AG04449 (cell line): ENCODE measurements at regions not wholly inside any gene's neighbourhood (a gene's known extent, or its start where the extent isn't known, plus 50 kb on each side); places are given as distances from the start of the nearest gene placed in this dataset.

Experiments
- CTCF ChIA-PET: fragments of 350-600 bp; formaldehyde crosslinking; extraction: SDS; loops from one replicate; lab custom pipeline; 2021; ENCODE audit warnings: antibody characterized with exemption; lab: Yijun Ruan, JAX
- POLR2A ChIA-PET: fragments of 400-600, 350-600 bp; formaldehyde crosslinking; extraction: SDS; loops from one replicate; lab custom pipeline; 2020; ENCODE audit warnings: antibody characterized with exemption, inconsistent platforms; lab: Yijun Ruan, JAX
- DNase-seq: peaks from one replicate; pipeline ENCODE4 v3.0.0-alpha.2; 2010; ENCODE audit warnings: low read depth, low spot score
- H3K4me3 ChIP-seq: 2 replicates; pipeline ENCODE4 v1.5.1; 2011; ENCODE audit warnings: low read depth, mild to moderate bottlenecking, control low read depth, low read length
- TF ChIP-seq, protein P1 (sequence below): IDR thresholded peaks from one replicate; pipeline ENCODE4 v1.5.1; 2011; ENCODE audit warnings: mild to moderate bottlenecking, moderate library complexity, low read length, control low read depth, inconsistent platforms; ENCODE audit not compliant: insufficient read depth; ENCODE audit errors: missing control alignments

DNA sequence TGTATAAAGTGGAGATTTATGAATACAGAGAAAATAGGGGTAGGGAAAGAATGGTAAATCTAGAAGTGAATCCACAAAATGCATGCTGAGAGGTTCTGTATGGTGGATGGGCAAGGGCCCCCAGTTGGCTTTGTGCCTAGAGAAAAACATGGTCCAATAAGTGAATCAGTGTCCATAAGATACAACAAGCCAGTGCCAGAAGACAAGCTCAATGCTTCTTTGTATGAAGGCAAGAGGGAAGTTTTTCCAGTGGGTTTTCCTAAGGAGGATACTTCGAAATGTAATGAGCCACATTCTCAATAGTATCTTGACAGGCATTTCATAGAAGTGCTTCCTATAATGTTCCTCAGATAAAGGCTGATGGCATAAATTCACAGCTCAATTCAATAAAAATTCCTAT lies 169.4 kb upstream of the HMCN1 start:
- no peak for DNase-seq
- no peak overlapping the region for H3K4me3 ChIP-seq
- TF ChIP-seq, protein P1, sequence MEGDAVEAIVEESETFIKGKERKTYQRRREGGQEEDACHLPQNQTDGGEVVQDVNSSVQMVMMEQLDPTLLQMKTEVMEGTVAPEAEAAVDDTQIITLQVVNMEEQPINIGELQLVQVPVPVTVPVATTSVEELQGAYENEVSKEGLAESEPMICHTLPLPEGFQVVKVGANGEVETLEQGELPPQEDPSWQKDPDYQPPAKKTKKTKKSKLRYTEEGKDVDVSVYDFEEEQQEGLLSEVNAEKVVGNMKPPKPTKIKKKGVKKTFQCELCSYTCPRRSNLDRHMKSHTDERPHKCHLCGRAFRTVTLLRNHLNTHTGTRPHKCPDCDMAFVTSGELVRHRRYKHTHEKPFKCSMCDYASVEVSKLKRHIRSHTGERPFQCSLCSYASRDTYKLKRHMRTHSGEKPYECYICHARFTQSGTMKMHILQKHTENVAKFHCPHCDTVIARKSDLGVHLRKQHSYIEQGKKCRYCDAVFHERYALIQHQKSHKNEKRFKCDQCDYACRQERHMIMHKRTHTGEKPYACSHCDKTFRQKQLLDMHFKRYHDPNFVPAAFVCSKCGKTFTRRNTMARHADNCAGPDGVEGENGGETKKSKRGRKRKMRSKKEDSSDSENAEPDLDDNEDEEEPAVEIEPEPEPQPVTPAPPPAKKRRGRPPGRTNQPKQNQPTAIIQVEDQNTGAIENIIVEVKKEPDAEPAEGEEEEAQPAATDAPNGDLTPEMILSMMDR = no peak
- CTCF ChIA-PET = interaction anchor here (0.9 to 2.8 kb wide), 4 partner anchors 16 to 105 kb away, joined by 3 to 8 read pairs (median 6); no protein-coding TSS in a partner anchor
- POLR2A ChIA-PET = interaction anchor here (0.8 to 1.3 kb wide), 5 partner anchors 10 to 248 kb away, joined by 3 to 9 read pairs (median 4); partner anchors contain the start of gene IVNS1ABP

DNA sequence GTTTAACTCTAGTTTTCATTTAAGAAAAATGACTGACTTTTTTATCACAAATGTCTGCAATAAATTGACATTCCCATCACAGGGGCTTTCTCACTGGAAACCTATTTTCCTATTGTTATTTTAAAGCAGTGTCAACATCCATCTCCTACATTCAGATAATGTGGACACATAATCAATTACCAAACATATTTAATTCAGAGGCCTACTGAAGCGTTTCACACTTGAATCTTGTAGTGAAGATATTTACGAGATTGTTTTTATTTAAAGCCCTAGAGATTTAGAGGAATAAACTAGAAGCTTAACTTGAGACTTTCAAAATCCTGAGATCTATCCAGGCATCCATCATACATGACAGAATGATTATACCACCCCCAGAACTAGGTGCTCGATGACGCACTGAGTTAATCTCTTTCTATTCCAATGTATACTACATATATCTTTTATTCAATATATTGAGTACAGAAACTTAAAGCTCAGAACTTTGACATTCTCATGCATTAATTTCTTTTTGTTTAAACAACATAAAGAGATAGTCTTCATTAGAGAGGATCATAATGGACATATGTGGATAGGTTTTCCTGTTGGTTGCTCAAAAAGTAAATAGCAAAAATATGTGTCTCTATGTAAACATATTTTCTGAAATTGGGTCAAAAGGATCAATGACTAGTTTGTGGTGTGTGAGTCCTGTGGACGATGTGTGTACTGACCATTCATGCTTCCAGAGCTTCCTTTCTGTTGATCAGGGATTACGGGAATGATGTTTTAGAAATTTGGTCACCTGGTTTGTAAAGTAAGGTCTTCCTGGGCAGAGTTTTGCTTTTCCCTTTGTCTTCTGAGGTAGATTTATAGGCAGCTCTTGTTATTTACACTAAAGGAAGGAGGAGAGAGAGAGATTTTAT lies 171.5 kb upstream of the HMCN1 start:
- ChIA-PET CTCF (interaction anchor here (1.0 to 1.6 kb wide), 2 partner anchors 108 to 136 kb away, joined by 3 to 8 read pairs; no protein-coding TSS in a partner anchor), POLR2A (no interaction called here)

DNA sequence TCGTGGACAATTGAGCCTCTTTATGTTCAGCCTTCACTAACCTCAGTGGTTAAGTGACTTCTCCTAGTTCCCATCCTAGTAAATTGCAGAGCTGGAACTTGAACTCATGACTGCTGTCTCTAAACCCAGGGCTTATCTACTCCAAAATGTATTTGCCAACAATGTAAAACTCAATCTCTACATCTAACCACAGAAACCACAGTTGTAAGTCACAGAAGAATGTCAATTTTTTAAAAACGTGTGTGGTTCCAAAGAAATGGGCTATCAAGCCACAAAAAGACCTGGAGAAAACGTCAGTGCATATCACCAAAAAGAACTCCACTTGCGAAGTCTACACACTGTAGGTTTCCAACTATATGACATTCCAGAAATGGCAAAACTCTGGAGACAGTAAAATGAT lies 172.6 kb upstream of the HMCN1 start:
- H3K4me3 ChIP-seq = no peak overlapping the region
- TF ChIP-seq, protein P1 = no peak
- peak; percentile 80 for DNase-seq
- ChIA-PET CTCF (interaction anchor here (1.4 to 3.0 kb wide), 4 partner anchors 34 to 244 kb away, joined by 4 to 18 read pairs (median 5); partner anchors contain the start of gene IVNS1ABP), POLR2A (no interaction called here)

More for the DNA sequence above, 171.5 kb upstream of the HMCN1 start:
- DNase-seq = no peak
- TF ChIP-seq, protein P1 = no peak
- no peak overlapping the region for H3K4me3 ChIP-seq

DNA sequence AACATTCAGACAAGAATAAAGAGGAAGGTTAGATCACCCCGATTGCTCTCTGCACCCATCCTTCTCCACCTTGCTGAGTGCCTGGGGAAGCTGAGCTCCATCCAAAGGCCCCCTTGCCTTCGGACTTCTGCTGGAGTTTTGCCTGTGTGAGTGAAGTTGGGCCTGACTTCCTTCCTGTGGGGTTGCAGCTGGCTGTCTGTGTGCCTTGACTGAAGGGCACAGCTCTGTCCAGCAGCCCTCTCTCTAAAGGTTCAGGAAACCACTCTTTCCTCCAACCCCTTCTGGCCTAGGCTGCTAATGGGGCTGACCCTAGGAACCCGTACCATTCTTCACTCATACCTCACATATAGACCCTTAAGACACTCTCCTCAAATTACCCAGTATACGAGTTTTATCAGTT lies 173.4 kb upstream of the HMCN1 start:
- ChIA-PET POLR2A (interaction anchor here (0.8 kb wide), 1 partner anchor 18 kb away, joined by 3 read pairs; no protein-coding TSS in a partner anchor), CTCF (interaction anchor here (1.1 to 3.0 kb wide), 13 partner anchors 8 to 322 kb away, joined by 3 to 18 read pairs (median 4); partner anchors contain the start of gene IVNS1ABP)
- H3K4me3 ChIP-seq = no peak overlapping the region
- TF ChIP-seq, protein P1 = no peak
- DNase-seq = no peak

DNA sequence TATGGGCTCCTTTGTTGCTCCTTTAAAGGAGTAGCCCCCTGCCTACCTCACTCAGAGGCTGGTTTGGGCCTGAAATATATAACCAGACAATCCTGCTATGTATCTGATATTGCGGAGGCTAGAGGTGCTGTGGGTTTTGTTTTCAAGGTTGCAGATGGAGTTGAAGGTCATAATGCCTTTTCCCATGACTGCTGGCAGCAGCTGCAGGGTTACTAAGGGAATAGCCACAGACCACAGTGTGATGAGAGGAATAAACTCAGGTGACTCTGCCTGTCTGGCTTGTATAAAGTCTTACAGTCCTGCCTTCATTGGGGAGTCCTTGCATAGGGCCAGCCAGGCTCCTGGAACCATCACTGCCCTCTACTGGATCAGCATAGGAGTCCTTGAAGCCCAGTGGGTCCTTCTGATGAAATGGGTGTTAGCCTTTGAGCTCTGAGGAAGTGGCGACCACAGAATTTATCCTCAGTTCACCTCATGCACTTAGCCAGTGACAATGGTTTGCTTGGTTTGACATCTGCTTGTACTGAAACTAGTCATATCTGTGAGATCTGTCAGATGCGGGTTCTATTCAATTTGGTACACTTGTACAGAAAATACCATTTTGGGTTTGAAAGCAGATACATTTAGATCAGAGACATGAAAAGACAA lies 174.4 kb upstream of the HMCN1 start:
- TF ChIP-seq, protein P1 = peak; percentile 58
- ChIA-PET POLR2A (no interaction called here), CTCF (interaction anchor here (0.7 to 3.0 kb wide), 20 partner anchors 7 to 574 kb away, joined by 3 to 18 read pairs (median 4); partner anchors contain the start of gene IVNS1ABP)
- no peak overlapping the region for H3K4me3 ChIP-seq
- no peak for DNase-seq

DNA sequence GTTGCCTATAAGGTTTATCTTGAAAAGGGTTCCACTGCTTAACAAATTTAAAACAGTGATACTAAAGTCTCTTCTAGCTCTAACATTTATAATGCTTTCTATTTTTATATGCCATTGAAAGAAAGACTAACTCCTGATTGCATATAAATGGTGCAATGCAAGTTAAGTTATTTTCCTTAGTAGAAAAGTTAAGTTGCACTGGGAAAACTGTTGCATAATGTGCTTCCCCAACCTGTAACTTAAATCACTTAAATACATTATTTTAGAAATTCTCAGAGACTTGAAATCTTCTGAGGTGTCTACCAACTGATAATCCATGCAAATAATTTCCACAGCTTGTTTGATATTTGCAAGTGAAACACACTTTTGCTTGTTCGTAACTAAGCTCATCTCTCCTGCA lies 175.0 kb upstream of the HMCN1 start:
- TF ChIP-seq, protein P1 = no peak
- H3K4me3 ChIP-seq = no peak overlapping the region
- POLR2A ChIA-PET = no interaction called here
- CTCF ChIA-PET = interaction anchor here (0.6 to 3.0 kb wide), 13 partner anchors 13 to 573 kb away, joined by 3 to 18 read pairs (median 5); partner anchors contain the start of gene IVNS1ABP
- no peak for DNase-seq
